GM21381 (cell line): ENCODE measurements at regions not wholly inside any gene's neighbourhood (a gene's known extent, or its start where the extent isn't known, plus 50 kb on each side); places are given as distances from the start of the nearest gene placed in this dataset.
A peak's percentile ranks its signal among the peaks of the same experiment; 100 is the strongest.
"Not testable (repeated sequence)": the region's sequence is repeated elsewhere in the genome, so short reads cannot be mapped to it uniquely, and the experiment has no call there.

Experiments
- ATAC-seq: cut with Tn5 transposase; IDR thresholded peaks from one replicate; pipeline ENCODE4 v1.9.1; 2021; ENCODE audit warnings: mild to moderate bottlenecking, moderate library complexity; ENCODE audit not compliant: unreplicated experiment

GRCh38 chr3:181917027-181917426 lies 205.3 kb downstream of the SOX2 start:
- ATAC-seq = no peak

GRCh38 chr3:181919375-181919774 lies 207.7 kb downstream of the SOX2 start:
- no peak for ATAC-seq

GRCh38 chr3:181920409-181920808 lies 208.7 kb downstream of the SOX2 start:
- no peak for ATAC-seq

- ATAC-seq = peak; percentile 97
These were observed 209.5 kb downstream of the SOX2 start for GRCh38 chr3:181921220-181921619.

GRCh38 chr3:181925841-181926240 lies 214.1 kb downstream of the SOX2 start:
- ATAC-seq = not testable (repeated sequence)

GRCh38 chr3:181929501-181929900 lies 217.8 kb downstream of the SOX2 start:
- ATAC-seq = no peak

GRCh38 chr3:181930105-181930504 lies 218.4 kb downstream of the SOX2 start:
- ATAC-seq = no peak

- peak; percentile 49 for ATAC-seq
These were observed 220.3 kb downstream of the SOX2 start for GRCh38 chr3:181932039-181932438.

- no peak for ATAC-seq
These were observed 221.4 kb downstream of the SOX2 start for GRCh38 chr3:181933052-181933618.

- no peak for ATAC-seq
These were observed 224.2 kb downstream of the SOX2 start for GRCh38 chr3:181935915-181936314.

GRCh38 chr3:181936774-181937173 lies 225.0 kb downstream of the SOX2 start:
- ATAC-seq = no peak

- ATAC-seq = not testable (repeated sequence)
These were observed 226.9 kb downstream of the SOX2 start for GRCh38 chr3:181938580-181938979.

- ATAC-seq = no peak
These were observed 229.0 kb downstream of the SOX2 start for GRCh38 chr3:181940703-181941102.

GRCh38 chr3:181941250-181941649 lies 229.5 kb downstream of the SOX2 start:
- no peak for ATAC-seq

GRCh38 chr3:181943285-181943684 lies 231.6 kb downstream of the SOX2 start:
- no peak for ATAC-seq

GRCh38 chr3:181947606-181948005 lies 235.9 kb downstream of the SOX2 start:
- ATAC-seq = no peak

- no peak for ATAC-seq
These were observed 236.6 kb downstream of the SOX2 start for GRCh38 chr3:181948286-181948685.

GRCh38 chr3:181952221-181952620 lies 240.5 kb downstream of the SOX2 start:
- ATAC-seq = no peak

GRCh38 chr3:181952929-181953328 lies 241.2 kb downstream of the SOX2 start:
- ATAC-seq = no peak

GRCh38 chr3:181955566-181955965 lies 243.8 kb downstream of the SOX2 start:
- no peak for ATAC-seq

- no peak for ATAC-seq
These were observed 244.4 kb downstream of the SOX2 start for GRCh38 chr3:181956122-181956521.

- no peak for ATAC-seq
These were observed 254.7 kb downstream of the SOX2 start for GRCh38 chr3:181966393-181966792.

- no peak for ATAC-seq
These were observed 258.2 kb downstream of the SOX2 start for GRCh38 chr3:181969925-181970324.
